SU-DHL-6 (cell line): ENCODE measurements at regions not wholly inside any gene's neighbourhood (a gene's known extent, or its start where the extent isn't known, plus 50 kb on each side); places are given as distances from the start of the nearest gene placed in this dataset.

ENCODE experiments used
- CTCF ChIP-seq: fragments of 200-600 bp; sonication (generic); IDR thresholded peaks from one replicate; pipeline ENCODE4 v1.5.1; 2017; ENCODE audit warnings: antibody characterized with exemption, mild to moderate bottlenecking, low read length, moderate library complexity; ENCODE audit not compliant: insufficient read depth, poor library complexity, severe bottlenecking
- EZH2phosphoT487 ChIP-seq: fragments of 200-600 bp; sonication (generic), shearing (Covaris generic); conservative IDR thresholded peaks from 2 replicates; pipeline ENCODE4 v1.6.1; 2018; ENCODE audit warnings: mild to moderate bottlenecking, antibody characterized with exemption, low read length, moderate library complexity, mixed read lengths

GRCh38 chrX:130552444-130553073 is 150.8 kb downstream of the RBMX2 start:
- TF ChIP-seq CTCF, result no peak
- no peak for TF ChIP-seq EZH2phosphoT487
